PC-9 (cell line): ENCODE measurements at regions not wholly inside any gene's neighbourhood (a gene's known extent, or its start where the extent isn't known, plus 50 kb on each side); places are given as distances from the start of the nearest gene placed in this dataset.
A peak's percentile ranks its signal among the peaks of the same experiment; 100 is the strongest.

Experiments
- BruUV-seq: library from RNA; stranded (reverse); fragments of 400-500 nt; replicated peaks from 2 replicates; lab custom pipeline; 2021; lab: Mats Ljungman, UMichigan
- CTCF ChIA-PET: fragments of 300-600 bp; sonication (Branson Sonifier 250); formaldehyde crosslinking; loops from one replicate; lab custom pipeline; 2022; ENCODE audit warnings: antibody characterized with exemption; lab: Charles Lee
- POLR2A ChIA-PET: fragments of 300-600 bp; sonication (Branson Sonifier 250); formaldehyde crosslinking; loops from one replicate; lab custom pipeline; 2022; ENCODE audit warnings: antibody characterized with exemption; ENCODE audit not compliant: unreplicated experiment; lab: Charles Lee
- DNase-seq, 2 experiments: peaks; one replicate each; pipeline versions ENCODE4 v3.0.0 to v3.0.0-alpha.2; 2015 to 2022; ENCODE audit warnings: mixed read lengths in 1 of 2
- H2AFZ ChIP-seq: fragments of 200-600 bp; sonication (generic); 2 replicates; pipeline ENCODE4 v1.8.1; 2017; ENCODE audit warnings: antibody characterized with exemption
- H3F3A ChIP-seq: fragments of 200-600 bp; sonication (generic); 2 replicates; pipeline ENCODE4 v1.8.1; 2017; ENCODE audit warnings: antibody characterized with exemption, mild to moderate bottlenecking, low read depth; ENCODE audit not compliant: insufficient read depth
- H3K27ac ChIP-seq: fragments of 200-600 bp; sonication (generic); 2 replicates; pipeline ENCODE4 v1.6.1; 2016; ENCODE audit warnings: mixed run types
- H3K27me3 ChIP-seq: fragments of 200-600 bp; sonication (generic); 2 replicates; pipeline ENCODE4 v1.6.1; 2016; ENCODE audit warnings: low read depth, mixed run types; ENCODE audit not compliant: insufficient read depth
- H3K36me3 ChIP-seq: fragments of 200-600 bp; sonication (generic); 2 replicates; pipeline ENCODE4 v1.6.1; 2016; ENCODE audit warnings: low read depth, mixed run types
- H3K4me1 ChIP-seq: fragments of 200-600 bp; sonication (generic); replicated peaks from 2 replicates; pipeline ENCODE4 v1.6.1; 2016; ENCODE audit warnings: mixed run types; ENCODE audit not compliant: insufficient read depth
- H3K4me2 ChIP-seq: fragments of 200-600 bp; sonication (generic); 2 replicates; pipeline ENCODE4 v1.6.1; 2017; ENCODE audit warnings: mixed run types
- H3K4me3 ChIP-seq: fragments of 200-600 bp; sonication (generic); 2 replicates; pipeline ENCODE4 v1.6.1; 2016; ENCODE audit warnings: mixed run types
- H3K79me2 ChIP-seq: fragments of 200-600 bp; sonication (generic); 2 replicates; pipeline ENCODE4 v1.6.1; 2017; ENCODE audit warnings: low read depth, mixed run types
- H3K9me2 ChIP-seq: fragments of 200-600 bp; sonication (generic); 2 replicates; pipeline ENCODE4 v1.8.1; 2017; ENCODE audit warnings: mild to moderate bottlenecking; ENCODE audit not compliant: insufficient read depth
- H3K9me3 ChIP-seq: fragments of 200-600 bp; sonication (generic); 2 replicates; pipeline ENCODE4 v1.8.1; 2016; ENCODE audit warnings: low read depth; ENCODE audit not compliant: insufficient read depth
- H4K20me1 ChIP-seq: fragments of 200-600 bp; sonication (generic); 2 replicates; pipeline ENCODE4 v1.8.1; 2017; ENCODE audit not compliant: insufficient read depth
- CTCF ChIP-seq: fragments of 200-600 bp; sonication (generic); conservative IDR thresholded peaks from 2 replicates; pipeline ENCODE4 v1.6.1; 2017; ENCODE audit warnings: mixed run types, antibody characterized with exemption, mild to moderate bottlenecking, moderate library complexity
- EZH2 ChIP-seq: fragments of 200-600 bp; sonication (generic); IDR thresholded peaks from 2 replicates; pipeline ENCODE4 v1.8.0; 2017; ENCODE audit warnings: antibody characterized with exemption, low read depth
- intact Hi-C: fragments of 100-400 bp; cut with micrococcal nuclease; formaldehyde crosslinking; loops from one replicate; pipeline ENCODE4 v1.10.0; 2022; ENCODE audit not compliant: unreplicated experiment

GRCh38 chr7:18414885-18415284 lies 80.7 kb upstream of the HDAC9 start:
- intact Hi-C loops, result no loop called here
- BruUV-seq, result no TSS peak
- no peaks in the 10 kb centered on the region for H3K9me2 ChIP-seq
- H3F3A ChIP-seq, result no peaks in the 10 kb centered on the region
- H3K27ac ChIP-seq, result no peak overlapping the region
- H3K4me2 ChIP-seq, result no peak overlapping the region
- no peaks in the 10 kb centered on the region for H3K36me3 ChIP-seq
- no peaks in the 10 kb centered on the region for H3K27me3 ChIP-seq
- H2AFZ ChIP-seq, result peak overlapping the region; percentile 14
- TF ChIP-seq EZH2 (no peak), CTCF (no peak)
- no peaks in the 10 kb centered on the region for H4K20me1 ChIP-seq
- no peaks in the 10 kb centered on the region for H3K9me3 ChIP-seq
- DNase-seq, result no peak
- no peak overlapping the region for H3K4me3 ChIP-seq
- H3K4me1 ChIP-seq, result no peaks in the 10 kb centered on the region
- H3K79me2 ChIP-seq, result no peaks in the 10 kb centered on the region
- ChIA-PET CTCF (no interaction called here), POLR2A (no interaction called here)

GRCh38 chr7:18416988-18417387 lies 78.6 kb upstream of the HDAC9 start:
- no peak for DNase-seq
- ChIA-PET POLR2A (no interaction called here), CTCF (no interaction called here)
- H2AFZ ChIP-seq, result 0 out of 2 replicates have a peak overlapping the region, but pooled peaks have one; percentile 5
- no peak for TF ChIP-seq CTCF
- H3K27ac ChIP-seq, result no peak overlapping the region
- H3K36me3 ChIP-seq, result no peaks in the 10 kb centered on the region
- no peaks in the 10 kb centered on the region for H3K79me2 ChIP-seq
- no peaks in the 10 kb centered on the region for H3F3A ChIP-seq
- no TSS peak for BruUV-seq
- H3K4me3 ChIP-seq, result no peak overlapping the region
- no peaks in the 10 kb centered on the region for H3K9me3 ChIP-seq
- no peaks in the 10 kb centered on the region for H3K27me3 ChIP-seq
- no peak overlapping the region for H3K4me2 ChIP-seq
- no peaks in the 10 kb centered on the region for H3K9me2 ChIP-seq
- H3K4me1 ChIP-seq, result no peaks in the 10 kb centered on the region
- H4K20me1 ChIP-seq, result no peaks in the 10 kb centered on the region
- intact Hi-C loops, result no loop called here

- no peak overlapping the region for H3K27ac ChIP-seq
- no peaks in the 10 kb centered on the region for H3K27me3 ChIP-seq
- H3K9me3 ChIP-seq, result no peaks in the 10 kb centered on the region
- H3F3A ChIP-seq, result no peaks in the 10 kb centered on the region
- CTCF ChIA-PET, result no interaction called here
- no peak overlapping the region for H3K4me2 ChIP-seq
- no peaks in the 10 kb centered on the region for H3K36me3 ChIP-seq
- H4K20me1 ChIP-seq, result no peaks in the 10 kb centered on the region
- H3K9me2 ChIP-seq, result 0 out of 2 replicates have a peak, but pooled peaks cover 7% of the 10 kb centered on the region
- TF ChIP-seq EZH2 (no peak), CTCF (no peak)
- no peaks in the 10 kb centered on the region for H3K79me2 ChIP-seq
- DNase-seq, result no peak
- intact Hi-C loops, result no loop called here
- POLR2A ChIA-PET, result no interaction called here
- no TSS peak for BruUV-seq
- H2AFZ ChIP-seq, result no peak overlapping the region
- no peaks in the 10 kb centered on the region for H3K4me1 ChIP-seq
- no peak overlapping the region for H3K4me3 ChIP-seq
Observed at GRCh38 chr7:18419456-18419855, 76.1 kb upstream of the HDAC9 start.
